Liver (tissue), 3 donors: ENCODE measurements at regions not wholly inside any gene's neighbourhood (a gene's known extent, or its start where the extent isn't known, plus 50 kb on each side); places are given as distances from the start of the nearest gene placed in this dataset.

Experiments used
- EGR1 ChIP-seq, 2 donors: IDR thresholded peaks; 2 replicates each; pipeline ENCODE4 v1.6.1; 2016 to 2018; ENCODE audit warnings: antibody characterized with exemption in 2 of 2, low read depth in 2 of 2
- RAD21 ChIP-seq, 2 donors: IDR thresholded peaks; 2 replicates each; pipeline ENCODE4 v1.6.1; 2016; ENCODE audit warnings: antibody characterized with exemption in 2 of 2, mild to moderate bottlenecking in 2 of 2
- TAF1 ChIP-seq: conservative IDR thresholded peaks from 2 replicates; pipeline ENCODE4 v1.6.1; 2016; ENCODE audit warnings: antibody characterized with exemption, mild to moderate bottlenecking
- TF ChIP-seq, protein P1 (sequence below): fragments of 150-350 bp; IDR thresholded peaks from 2 replicates; pipeline ENCODE4 v1.5.1; 2017; ENCODE audit warnings: improper control_type of control experiment, low read depth, low read length; ENCODE audit not compliant: missing input control
- donor health status: healthy.
- donor health status: healthy.

DNA sequence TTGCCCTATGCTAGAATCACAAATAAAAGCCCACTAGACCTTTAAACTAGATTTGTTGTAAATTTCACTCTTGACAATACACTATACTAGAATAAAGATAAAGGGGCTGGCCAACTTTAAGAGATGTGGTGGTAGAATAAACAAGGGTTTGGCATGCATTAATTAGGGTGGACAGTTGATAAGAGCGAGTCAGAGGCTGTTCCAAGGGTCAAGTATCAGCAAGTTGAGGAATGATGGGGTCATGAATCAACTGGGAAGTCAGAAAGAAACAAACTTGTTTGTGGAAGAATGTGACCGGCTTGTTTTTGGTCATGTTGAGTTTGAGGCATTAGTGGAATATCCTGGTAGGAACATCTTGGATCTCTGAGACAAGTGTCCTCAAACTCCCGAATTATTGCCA is 398.3 kb upstream of the TNP1 start:
- TF ChIP-seq, protein P1, sequence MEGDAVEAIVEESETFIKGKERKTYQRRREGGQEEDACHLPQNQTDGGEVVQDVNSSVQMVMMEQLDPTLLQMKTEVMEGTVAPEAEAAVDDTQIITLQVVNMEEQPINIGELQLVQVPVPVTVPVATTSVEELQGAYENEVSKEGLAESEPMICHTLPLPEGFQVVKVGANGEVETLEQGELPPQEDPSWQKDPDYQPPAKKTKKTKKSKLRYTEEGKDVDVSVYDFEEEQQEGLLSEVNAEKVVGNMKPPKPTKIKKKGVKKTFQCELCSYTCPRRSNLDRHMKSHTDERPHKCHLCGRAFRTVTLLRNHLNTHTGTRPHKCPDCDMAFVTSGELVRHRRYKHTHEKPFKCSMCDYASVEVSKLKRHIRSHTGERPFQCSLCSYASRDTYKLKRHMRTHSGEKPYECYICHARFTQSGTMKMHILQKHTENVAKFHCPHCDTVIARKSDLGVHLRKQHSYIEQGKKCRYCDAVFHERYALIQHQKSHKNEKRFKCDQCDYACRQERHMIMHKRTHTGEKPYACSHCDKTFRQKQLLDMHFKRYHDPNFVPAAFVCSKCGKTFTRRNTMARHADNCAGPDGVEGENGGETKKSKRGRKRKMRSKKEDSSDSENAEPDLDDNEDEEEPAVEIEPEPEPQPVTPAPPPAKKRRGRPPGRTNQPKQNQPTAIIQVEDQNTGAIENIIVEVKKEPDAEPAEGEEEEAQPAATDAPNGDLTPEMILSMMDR: no peak
- TF ChIP-seq EGR1 (IDR thresholded peaks at IDR 0.05; ENCODE audit: low read depth in 2 of 2) (no peak), RAD21 (IDR thresholded peaks at IDR 0.05) (peak in 1 of 2 donors; percentile 18), TAF1 (no peak)
